DND-41 (cell line): ENCODE measurements at regions not wholly inside any gene's neighbourhood (a gene's known extent, or its start where the extent isn't known, plus 50 kb on each side); places are given as distances from the start of the nearest gene placed in this dataset.

Source experiments
- ATAC-seq: fragments of 200-7000 bp; cut with Tn5 transposase; 3 replicates; pipeline ENCODE4 v1.9.1; 2021; ENCODE audit warnings: low read depth; ENCODE audit not compliant: insufficient read depth
- DNase-seq: peaks from one replicate; pipeline ENCODE4 v3.0.0-alpha.2; 2020
- H2AFZ ChIP-seq: 2 replicates; pipeline ENCODE4 v1.6.0; 2012; ENCODE audit warnings: low read depth, low read length
- H3K27ac ChIP-seq: 2 replicates; pipeline ENCODE4 v1.5.1; 2012; ENCODE audit warnings: low read length, inconsistent platforms
- H3K27me3 ChIP-seq: fragments of 200-600 bp; sonication (generic); 2 replicates; pipeline ENCODE4 v1.6.0; 2012; ENCODE audit warnings: low read length, mild to moderate bottlenecking, inconsistent platforms; ENCODE audit not compliant: insufficient read depth, poor library complexity
- H3K36me3 ChIP-seq: 2 replicates; pipeline ENCODE4 v1.5.1; 2012; ENCODE audit warnings: low read length, inconsistent platforms; ENCODE audit not compliant: insufficient read depth
- H3K4me1 ChIP-seq: 2 replicates; pipeline ENCODE4 v1.5.1; 2012; ENCODE audit warnings: mild to moderate bottlenecking, low read length; ENCODE audit not compliant: insufficient read depth
- H3K4me2 ChIP-seq: 2 replicates; pipeline ENCODE4 v1.6.0; 2012; ENCODE audit warnings: mild to moderate bottlenecking, moderate library complexity, low read length, inconsistent platforms; ENCODE audit not compliant: insufficient read depth
- H3K4me3 ChIP-seq, 2 experiments: fragments of 200-600 bp in 1 of 2; shearing (Covaris generic) in 1 of 2; 2 replicates each; pipeline ENCODE4 v1.5.1; 2012 to 2016; ENCODE audit warnings: inconsistent platforms in 2 of 2, low read length in 2 of 2, mild to moderate bottlenecking in 2 of 2, low read depth in 1 of 2, moderate library complexity in 1 of 2
- H3K79me2 ChIP-seq: 2 replicates; pipeline ENCODE4 v1.6.0; 2012; ENCODE audit warnings: low read length, inconsistent platforms; ENCODE audit not compliant: insufficient read depth
- H3K9ac ChIP-seq: 2 replicates; pipeline ENCODE4 v1.6.0; 2012; ENCODE audit warnings: low read depth, mild to moderate bottlenecking, inconsistent platforms, low read length, moderate library complexity
- H3K9me3 ChIP-seq: 2 replicates; pipeline ENCODE4 v1.5.1; 2012; ENCODE audit warnings: low read length, moderate library complexity, mild to moderate bottlenecking, inconsistent platforms; ENCODE audit not compliant: insufficient read depth, severe bottlenecking
- H4K20me1 ChIP-seq: 2 replicates; pipeline ENCODE4 v1.6.0; 2012; ENCODE audit warnings: low read length; ENCODE audit not compliant: insufficient read depth
- CTCF ChIP-seq: IDR thresholded peaks from 2 replicates; pipeline ENCODE4 v1.5.1; 2012; ENCODE audit warnings: borderline replicate concordance, low read length, moderate library complexity, mild to moderate bottlenecking; ENCODE audit not compliant: poor library complexity, severe bottlenecking; ENCODE audit errors: extremely low read depth
- EZH2 ChIP-seq: IDR thresholded peaks from 3 replicates; pipeline ENCODE4 v1.6.1; 2012; ENCODE audit warnings: borderline replicate concordance, low read depth, mild to moderate bottlenecking, moderate library complexity, low read length, inconsistent platforms; ENCODE audit not compliant: severe bottlenecking

- TF ChIP-seq EZH2 (no peak), CTCF (no peak)
- Histone ChIP-seq H3K79me2 (no peaks in the 10 kb centered on the region), H3K9ac (no peak overlapping the region), H3K4me1 (peaks cover 11% of the 10 kb centered on the region), H2AFZ (no peak overlapping the region), H3K27me3 (no peaks in the 10 kb centered on the region), H4K20me1 (no peaks in the 10 kb centered on the region), H3K4me2 (no peak overlapping the region), H3K9me3 (peaks cover 7% of the 10 kb centered on the region), H3K36me3 (no peaks in the 10 kb centered on the region), H3K4me3 (no peak overlapping the region), H3K27ac (no peak overlapping the region)
- DNase-seq (no peak), ATAC-seq (no peak)
Observed at GRCh38 chr2:161061786-161062185, 98.4 kb upstream of the TANK start.

- peak overlapping the region; percentile 10; the same call in 1 of the 2 replicates for H3K27ac ChIP-seq
- TF ChIP-seq CTCF (peak; percentile 98), EZH2 (no peak)
- peak; percentile 79 for DNase-seq
- H3K4me1 ChIP-seq = peaks cover 12% of the 10 kb centered on the region
- peak; percentile 93 for ATAC-seq
- H3K27me3 ChIP-seq = no peaks in the 10 kb centered on the region
- H3K36me3 ChIP-seq = no peaks in the 10 kb centered on the region
- peak overlapping the region; percentile 40; the same call in 1 of the 2 replicates for H3K4me2 ChIP-seq
- peak overlapping the region; percentile 1; the same call in 1 of the 2 replicates for H3K9ac ChIP-seq
- H3K79me2 ChIP-seq = no peaks in the 10 kb centered on the region
- no peak overlapping the region for H3K4me3 ChIP-seq
- H2AFZ ChIP-seq = peak overlapping the region; percentile 57
- H3K9me3 ChIP-seq = no peaks in the 10 kb centered on the region
- H4K20me1 ChIP-seq = no peaks in the 10 kb centered on the region
Observed at GRCh38 chr2:161063157-161063945, 96.9 kb upstream of the TANK start.

GRCh38 chr2:161063946-161064306 is 96.3 kb upstream of the TANK start:
- Histone ChIP-seq H3K27ac (no peak overlapping the region), H4K20me1 (no peaks in the 10 kb centered on the region), H3K27me3 (no peaks in the 10 kb centered on the region), H3K79me2 (no peaks in the 10 kb centered on the region), H3K9me3 (no peaks in the 10 kb centered on the region), H3K4me1 (peaks cover 17% of the 10 kb centered on the region), H2AFZ (peak overlapping the region; percentile 57), H3K36me3 (no peaks in the 10 kb centered on the region), H3K4me2 (no peak overlapping the region), H3K9ac (no peak overlapping the region), H3K4me3 (no peak overlapping the region)
- TF ChIP-seq EZH2 (no peak), CTCF (no peak)
- ATAC-seq (peak; percentile 62), DNase-seq (no peak)
